Caco-2 (cell line): ENCODE measurements at regions not wholly inside any gene's neighbourhood (a gene's known extent, or its start where the extent isn't known, plus 50 kb on each side); places are given as distances from the start of the nearest gene placed in this dataset.

ENCODE experiments used
- BruUV-seq: library from RNA; stranded (reverse); fragments of 400-500 nt; replicated peaks from 2 replicates; lab custom pipeline; 2021; lab: Mats Ljungman, UMichigan
- CTCF ChIA-PET: fragments of 300-600 bp; sonication (Branson Sonifier 250); formaldehyde crosslinking; loops from one replicate; lab custom pipeline; 2022; ENCODE audit warnings: antibody characterized with exemption; lab: Charles Lee
- POLR2A ChIA-PET: fragments of 300-600 bp; sonication (Branson Sonifier 250); formaldehyde crosslinking; loops from one replicate; lab custom pipeline; 2022; ENCODE audit warnings: antibody characterized with exemption; lab: Charles Lee
- DNase-seq, 2 experiments: peaks; one replicate each; pipeline versions ENCODE4 v3.0.0 to v3.0.0-alpha.2; 2020 to 2022
- H3K27me3 ChIP-seq: replicated peaks from 2 replicates; pipeline ENCODE4 v1.6.0; 2011; ENCODE audit warnings: low read length; ENCODE audit not compliant: control insufficient read depth, insufficient read depth
- H3K36me3 ChIP-seq: 2 replicates; pipeline ENCODE4 v1.5.1; 2011; ENCODE audit warnings: low read length; ENCODE audit not compliant: control insufficient read depth, insufficient read depth
- H3K4me1 ChIP-seq: fragments of 250-450 bp; sonication (Bioruptor Pico); 2 replicates; pipeline ENCODE4 v1.5.1; 2020; ENCODE audit warnings: mild to moderate bottlenecking
- H3K4me3 ChIP-seq: 2 replicates; pipeline ENCODE4 v1.5.1; 2011; ENCODE audit warnings: low read depth, mild to moderate bottlenecking, control low read depth, low read length
- H3K9me3 ChIP-seq: fragments of 250-450 bp; sonication (Bioruptor Pico); 2 replicates; pipeline ENCODE4 v1.5.1; 2020; ENCODE audit warnings: mild to moderate bottlenecking, moderate library complexity
- H3K27ac Mint-ChIP-seq: one replicate; pipeline ENCODE4 v1.8.0; 2022; ENCODE audit warnings: mixed read lengths; ENCODE audit not compliant: unreplicated experiment
- H3K27me3 Mint-ChIP-seq: one replicate; pipeline ENCODE4 v1.8.0; 2022; ENCODE audit warnings: mixed read lengths; ENCODE audit not compliant: insufficient read depth, unreplicated experiment
- H3K36me3 Mint-ChIP-seq: one replicate; pipeline ENCODE4 v1.8.0; 2022; ENCODE audit warnings: mild to moderate bottlenecking, mixed read lengths; ENCODE audit not compliant: insufficient read depth, unreplicated experiment
- H3K4me1 Mint-ChIP-seq: one replicate; pipeline ENCODE4 v1.8.0; 2022; ENCODE audit warnings: low read depth, mixed read lengths; ENCODE audit not compliant: unreplicated experiment
- H3K4me3 Mint-ChIP-seq: one replicate; pipeline ENCODE4 v1.8.0; 2022; ENCODE audit warnings: mild to moderate bottlenecking, moderate library complexity, mixed read lengths; ENCODE audit not compliant: unreplicated experiment
- H3K9me3 Mint-ChIP-seq: one replicate; pipeline ENCODE4 v1.8.0; 2022; ENCODE audit warnings: mixed read lengths; ENCODE audit not compliant: unreplicated experiment
- intact Hi-C: fragments of 100-400 bp; cut with micrococcal nuclease; formaldehyde crosslinking; loops from one replicate; pipeline ENCODE4 v1.10.0; 2022; ENCODE audit not compliant: unreplicated experiment
- TF ChIP-seq, protein P1 (sequence below), 2 experiments: fragments of 200-600 bp in 1 of 2; IDR thresholded peaks; 1 replicate in 1 of 2; 2 replicates in 1 of 2; pipeline versions ENCODE4 v1.5.1 to v1.8.0; 2011 to 2022; ENCODE audit warnings: antibody characterized with exemption in 1 of 2, control low read depth in 1 of 2, inconsistent platforms in 1 of 2, low read depth in 1 of 2, low read length in 1 of 2, mild to moderate bottlenecking in 1 of 2, moderate library complexity in 1 of 2; ENCODE audit not compliant: insufficient read depth in 1 of 2, severe bottlenecking in 1 of 2, unreplicated experiment in 1 of 2

DNA sequence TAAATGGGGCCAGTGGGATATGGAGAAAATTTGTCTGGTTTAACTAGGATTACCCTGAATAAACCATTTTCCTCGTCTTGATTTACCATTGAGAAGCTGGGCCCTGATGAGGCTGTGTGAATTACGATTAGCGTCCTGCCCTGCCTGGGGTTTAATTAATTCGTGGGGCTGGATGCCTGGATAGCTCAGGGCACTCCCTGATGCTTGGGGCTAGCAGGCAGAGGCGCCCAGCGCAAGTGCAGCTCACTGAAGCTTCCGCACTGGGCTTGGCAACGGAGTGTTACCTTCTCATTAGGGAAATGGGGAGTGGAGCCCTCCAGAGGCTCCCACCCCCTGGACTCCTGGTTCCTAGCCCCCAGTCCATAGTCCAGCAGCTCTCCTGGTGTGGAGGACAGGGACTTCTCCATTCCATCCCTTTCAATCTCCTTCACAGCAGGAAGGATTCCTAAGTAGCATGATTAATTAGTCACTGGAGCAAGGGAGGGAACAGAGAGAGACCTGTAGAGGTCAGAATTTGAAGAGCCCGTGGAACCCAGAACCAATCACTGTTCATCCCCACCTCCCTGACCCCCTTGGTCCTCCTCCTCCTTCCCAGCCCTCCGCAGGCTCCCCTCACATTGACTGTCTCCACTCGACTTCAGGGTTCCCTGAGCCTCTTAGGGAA is 107.2 kb downstream of the UQCRFS1 start:
- no TSS peak for BruUV-seq
- CTCF ChIA-PET: no interaction called here
- no peaks in the 10 kb centered on the region for H3K27me3 ChIP-seq

DNA sequence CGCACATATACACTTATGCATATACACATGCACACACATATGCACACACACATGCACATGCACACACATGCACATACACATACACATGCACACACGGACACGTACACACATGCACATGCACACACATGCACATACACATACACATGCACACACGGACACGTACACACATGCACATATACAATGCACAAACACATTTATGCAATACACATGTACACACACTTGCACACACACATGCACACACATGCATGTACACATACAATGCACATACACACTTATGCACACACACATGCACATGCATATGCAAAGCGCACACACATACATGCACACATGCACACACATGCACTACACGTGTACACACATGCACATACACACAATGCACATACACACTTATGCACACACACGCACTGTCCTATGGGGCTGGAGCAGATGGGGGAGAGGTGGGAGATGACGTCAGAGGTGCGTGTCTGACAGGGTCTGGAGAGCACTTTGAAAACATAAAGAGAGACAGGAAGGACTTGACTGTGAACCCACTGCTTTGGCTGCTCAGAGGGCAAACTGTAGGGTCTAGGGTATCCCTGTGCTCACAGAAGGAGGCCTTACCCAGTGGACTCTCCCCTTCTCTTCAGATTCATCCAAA is 108.2 kb downstream of the UQCRFS1 start:
- ChIA-PET POLR2A (no interaction called here), CTCF (no interaction called here)
- DNase-seq: no peak
- H3K4me1 ChIP-seq: no peaks in the 10 kb centered on the region
- no TSS peak for BruUV-seq
- H3K36me3 ChIP-seq: no peaks in the 10 kb centered on the region
- no peaks in the 10 kb centered on the region for H3K27me3 ChIP-seq
- Mint-ChIP-seq H3K27me3 (peaks cover 6% of the 10 kb centered on the region), H3K4me1 (no peaks in the 10 kb centered on the region), H3K27ac (no peak overlapping the region), H3K4me3 (no peak overlapping the region), H3K9me3 (no peaks in the 10 kb centered on the region), H3K36me3 (no peaks in the 10 kb centered on the region)
- no peaks in the 10 kb centered on the region; the same call in 1 of the 2 replicates for H3K9me3 ChIP-seq
- intact Hi-C loops: no loop called here
- H3K4me3 ChIP-seq: no peak overlapping the region
- TF ChIP-seq, protein P1, sequence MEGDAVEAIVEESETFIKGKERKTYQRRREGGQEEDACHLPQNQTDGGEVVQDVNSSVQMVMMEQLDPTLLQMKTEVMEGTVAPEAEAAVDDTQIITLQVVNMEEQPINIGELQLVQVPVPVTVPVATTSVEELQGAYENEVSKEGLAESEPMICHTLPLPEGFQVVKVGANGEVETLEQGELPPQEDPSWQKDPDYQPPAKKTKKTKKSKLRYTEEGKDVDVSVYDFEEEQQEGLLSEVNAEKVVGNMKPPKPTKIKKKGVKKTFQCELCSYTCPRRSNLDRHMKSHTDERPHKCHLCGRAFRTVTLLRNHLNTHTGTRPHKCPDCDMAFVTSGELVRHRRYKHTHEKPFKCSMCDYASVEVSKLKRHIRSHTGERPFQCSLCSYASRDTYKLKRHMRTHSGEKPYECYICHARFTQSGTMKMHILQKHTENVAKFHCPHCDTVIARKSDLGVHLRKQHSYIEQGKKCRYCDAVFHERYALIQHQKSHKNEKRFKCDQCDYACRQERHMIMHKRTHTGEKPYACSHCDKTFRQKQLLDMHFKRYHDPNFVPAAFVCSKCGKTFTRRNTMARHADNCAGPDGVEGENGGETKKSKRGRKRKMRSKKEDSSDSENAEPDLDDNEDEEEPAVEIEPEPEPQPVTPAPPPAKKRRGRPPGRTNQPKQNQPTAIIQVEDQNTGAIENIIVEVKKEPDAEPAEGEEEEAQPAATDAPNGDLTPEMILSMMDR (IDR thresholded peaks at IDR 0.05; ENCODE audit: insufficient read depth in 1 of 2, low read depth in 1 of 2, low read length in 1 of 2, severe bottlenecking in 1 of 2, unreplicated experiment in 1 of 2): no peak

More for the DNA sequence above, 107.2 kb downstream of the UQCRFS1 start:
- no peaks in the 10 kb centered on the region for H3K4me1 Mint-ChIP-seq
- intact Hi-C loops: no loop called here
- no peaks in the 10 kb centered on the region for H3K36me3 ChIP-seq
- H3K9me3 Mint-ChIP-seq: no peaks in the 10 kb centered on the region
- H3K27ac Mint-ChIP-seq: no peak overlapping the region
- POLR2A ChIA-PET: no interaction called here
- no peak overlapping the region for H3K4me3 Mint-ChIP-seq
- H3K9me3 ChIP-seq: no peaks in the 10 kb centered on the region; the same call in 1 of the 2 replicates
- DNase-seq: no peak
- H3K4me1 ChIP-seq: no peaks in the 10 kb centered on the region
- H3K4me3 ChIP-seq: no peak overlapping the region
- no peaks in the 10 kb centered on the region for H3K36me3 Mint-ChIP-seq
- H3K27me3 Mint-ChIP-seq: peaks cover 6% of the 10 kb centered on the region
- TF ChIP-seq, protein P1 (IDR thresholded peaks at IDR 0.05; ENCODE audit: insufficient read depth in 1 of 2, low read depth in 1 of 2, low read length in 1 of 2, severe bottlenecking in 1 of 2, unreplicated experiment in 1 of 2): no peak

DNA sequence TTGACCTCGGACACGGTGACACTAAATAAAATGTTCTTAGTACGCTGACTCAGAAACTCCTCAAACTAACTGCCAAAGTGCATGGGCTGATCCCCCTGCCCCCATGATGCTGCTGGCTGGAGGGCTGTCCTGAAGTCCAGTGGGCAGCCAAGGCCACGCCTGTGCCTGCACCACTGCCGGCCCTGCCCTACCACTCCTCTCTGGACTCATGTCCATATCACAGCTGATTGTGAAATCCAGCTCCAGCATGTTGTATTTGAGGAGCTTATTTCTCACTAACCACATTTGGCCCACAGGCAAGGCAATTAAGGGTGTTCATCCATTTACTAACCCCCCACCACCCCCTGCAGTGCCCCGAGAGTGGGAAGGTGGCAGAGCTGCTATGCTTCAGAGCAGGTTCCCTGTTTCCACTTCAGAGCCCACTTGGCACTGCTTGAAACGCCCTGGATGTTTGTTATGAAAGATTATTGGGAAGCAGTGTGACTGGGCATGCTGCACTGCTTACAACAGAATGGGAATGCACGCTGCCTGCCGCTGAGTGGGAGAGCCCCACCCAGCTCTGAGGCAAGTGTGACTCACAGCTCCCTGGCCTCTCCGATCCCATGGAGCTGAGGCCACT is 114.0 kb downstream of the UQCRFS1 start:
- intact Hi-C loops: no loop called here
- Histone ChIP-seq H3K4me3 (no peak overlapping the region), H3K27me3 (no peaks in the 10 kb centered on the region), H3K9me3 (no peaks in the 10 kb centered on the region; the same call in 1 of the 2 replicates), H3K36me3 (no peaks in the 10 kb centered on the region), H3K4me1 (no peaks in the 10 kb centered on the region)
- H3K4me3 Mint-ChIP-seq: no peak overlapping the region
- peaks cover 17% of the 10 kb centered on the region for H3K9me3 Mint-ChIP-seq
- TF ChIP-seq, protein P1 (IDR thresholded peaks at IDR 0.05; ENCODE audit: insufficient read depth in 1 of 2, low read depth in 1 of 2, low read length in 1 of 2, severe bottlenecking in 1 of 2, unreplicated experiment in 1 of 2): no peak
- DNase-seq: no peak
- ChIA-PET POLR2A (no interaction called here), CTCF (no interaction called here)
- H3K4me1 Mint-ChIP-seq: no peaks in the 10 kb centered on the region
- H3K27ac Mint-ChIP-seq: no peak overlapping the region
- H3K27me3 Mint-ChIP-seq: peaks cover 2% of the 10 kb centered on the region
- no peaks in the 10 kb centered on the region for H3K36me3 Mint-ChIP-seq
- no TSS peak for BruUV-seq
